Activated CD8-positive, alpha-beta T cell treated with anti-CD3 and anti-CD28 coated beads, Interleukin-2, amount 10 ng/mL, durations not matched to agents 7 days and 5 days (primary cell): ENCODE measurements at regions not wholly inside any gene's neighbourhood (a gene's known extent, or its start where the extent isn't known, plus 50 kb on each side); places are given as distances from the start of the nearest gene placed in this dataset.

ENCODE experiments used
- ATAC-seq: fragments of 150-1000 bp; cut with Tn5 transposase; one replicate; pipeline ENCODE4 v1.10.0; 2021; ENCODE audit warnings: moderate library complexity
- CTCF ChIA-PET: fragments of 350-600 bp; sonication (Branson Sonifier 250); formaldehyde crosslinking; loops from one replicate; lab custom pipeline; 2021; ENCODE audit warnings: antibody characterized with exemption; lab: Charles Lee
- POLR2A ChIA-PET: fragments of 350-600 bp; sonication (Branson Sonifier 250); formaldehyde crosslinking; loops from one replicate; lab custom pipeline; 2021; ENCODE audit warnings: antibody characterized with exemption; lab: Charles Lee
- DNase-seq: peaks from one replicate; pipeline ENCODE4 v3.0.0-alpha.2; 2020
- H3K27ac Mint-ChIP-seq: one replicate; pipeline ENCODE4 v1.8.0; 2021; ENCODE audit warnings: mild to moderate bottlenecking, mixed read lengths
- H3K27me3 Mint-ChIP-seq: one replicate; pipeline ENCODE4 v1.8.0; 2021; ENCODE audit warnings: low read depth, mixed read lengths
- H3K36me3 Mint-ChIP-seq: one replicate; pipeline ENCODE4 v1.8.0; 2021; ENCODE audit warnings: low read depth, mixed read lengths
- H3K4me1 Mint-ChIP-seq: one replicate; pipeline ENCODE4 v1.8.0; 2021; ENCODE audit warnings: low read depth, mixed read lengths
- H3K4me3 Mint-ChIP-seq: one replicate; pipeline ENCODE4 v1.8.0; 2021; ENCODE audit warnings: mild to moderate bottlenecking, mixed read lengths
- H3K9me3 Mint-ChIP-seq: one replicate; pipeline ENCODE4 v1.8.0; 2022; ENCODE audit warnings: mixed read lengths; ENCODE audit not compliant: insufficient read depth

DNA sequence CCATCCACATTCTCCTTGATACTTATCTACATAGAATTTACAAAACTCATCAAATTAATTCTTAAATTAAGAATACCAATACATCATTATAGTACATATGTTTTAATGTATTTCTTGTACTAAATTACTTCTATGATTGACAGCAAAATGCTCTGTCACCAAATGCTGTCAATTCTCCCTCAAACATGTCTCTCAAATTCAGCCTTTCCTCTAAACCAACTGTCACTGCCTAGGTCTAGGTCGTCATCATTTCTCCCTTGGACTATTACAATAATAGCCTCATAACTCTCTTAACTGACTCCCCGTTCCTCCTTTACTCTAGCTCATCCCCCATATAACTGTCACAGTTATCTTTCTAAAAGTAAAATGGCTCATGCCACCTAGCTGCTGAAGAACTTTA, 279.7 kb upstream of the FSTL5 start:
- POLR2A ChIA-PET = no interaction called here
- H3K36me3 Mint-ChIP-seq = no peaks in the 10 kb centered on the region

GRCh38 chr4:162442128-162442527, 278.3 kb upstream of the FSTL5 start:
- ATAC-seq (no peak), DNase-seq (no peak)
- Mint-ChIP-seq H3K9me3 (peaks cover 3% of the 10 kb centered on the region), H3K4me3 (no peak overlapping the region), H3K4me1 (no peaks in the 10 kb centered on the region), H3K36me3 (no peaks in the 10 kb centered on the region), H3K27me3 (no peaks in the 10 kb centered on the region), H3K27ac (no peak overlapping the region)
- POLR2A ChIA-PET = no interaction called here
- CTCF ChIA-PET = no interaction called here

More for the DNA sequence above, 279.7 kb upstream of the FSTL5 start:
- Mint-ChIP-seq H3K4me3 (no peak overlapping the region), H3K4me1 (no peaks in the 10 kb centered on the region), H3K27me3 (no peaks in the 10 kb centered on the region), H3K9me3 (no peaks in the 10 kb centered on the region), H3K27ac (no peak overlapping the region)
- no peak for ATAC-seq
- CTCF ChIA-PET = no interaction called here
- DNase-seq = no peak

DNA sequence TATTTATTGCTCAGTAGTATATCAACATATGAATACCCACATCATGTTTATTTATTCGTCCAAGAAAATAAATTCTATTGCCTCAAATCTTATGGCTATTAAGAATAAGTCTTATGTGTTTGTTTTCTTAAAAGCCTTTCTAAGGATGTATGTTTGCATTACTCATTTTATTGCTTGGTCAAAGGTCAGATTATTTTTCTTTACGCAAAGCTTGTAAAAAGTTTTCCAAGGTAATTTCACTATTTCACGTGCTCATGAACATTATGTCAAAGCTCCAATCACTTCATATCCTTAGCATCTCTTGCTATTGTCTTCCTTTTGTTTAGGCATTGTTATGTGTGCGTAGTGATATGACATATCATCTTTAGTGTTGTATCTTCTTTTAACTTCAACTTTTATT, 258.5 kb upstream of the FSTL5 start:
- ChIA-PET POLR2A (no interaction called here), CTCF (no interaction called here)
- no peak for ATAC-seq
- Mint-ChIP-seq H3K9me3 (no peaks in the 10 kb centered on the region), H3K27ac (no peak overlapping the region), H3K36me3 (no peaks in the 10 kb centered on the region), H3K4me1 (no peaks in the 10 kb centered on the region), H3K27me3 (no peaks in the 10 kb centered on the region), H3K4me3 (no peak overlapping the region)
- DNase-seq = no peak

DNA sequence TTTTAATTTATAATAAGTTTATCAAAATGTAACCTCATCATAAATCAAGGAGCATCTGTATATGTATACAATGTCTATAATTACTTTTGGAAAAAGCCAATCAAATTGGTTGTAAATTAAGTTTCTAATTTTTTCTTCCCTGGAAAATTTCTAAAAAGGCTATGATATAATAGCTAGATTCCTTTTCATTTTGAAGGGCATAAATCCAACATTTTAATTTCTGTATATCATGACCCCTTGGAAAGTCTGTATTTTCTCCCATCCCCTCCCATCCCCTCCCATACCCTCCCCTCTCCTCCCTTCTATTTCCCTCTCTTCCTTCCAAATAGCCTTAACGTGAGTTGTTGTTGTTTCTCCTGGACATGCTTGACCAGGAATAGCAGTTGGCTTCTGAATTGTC, 247.1 kb upstream of the FSTL5 start:
- Mint-ChIP-seq H3K27me3 (no peaks in the 10 kb centered on the region), H3K9me3 (no peaks in the 10 kb centered on the region), H3K4me1 (no peaks in the 10 kb centered on the region), H3K27ac (no peak overlapping the region), H3K4me3 (no peak overlapping the region), H3K36me3 (no peaks in the 10 kb centered on the region)
- ChIA-PET POLR2A (no interaction called here), CTCF (no interaction called here)
- DNase-seq (no peak), ATAC-seq (no peak)

- Mint-ChIP-seq H3K36me3 (no peaks in the 10 kb centered on the region), H3K9me3 (no peaks in the 10 kb centered on the region), H3K4me1 (no peaks in the 10 kb centered on the region), H3K27me3 (no peaks in the 10 kb centered on the region), H3K4me3 (no peak overlapping the region), H3K27ac (no peak overlapping the region)
- CTCF ChIA-PET = no interaction called here
- no peak for DNase-seq
- POLR2A ChIA-PET = no interaction called here
- no peak for ATAC-seq
These were observed 245.2 kb upstream of the FSTL5 start for GRCh38 chr4:162409048-162409447.

- Mint-ChIP-seq H3K27me3 (no peaks in the 10 kb centered on the region), H3K4me3 (no peak overlapping the region), H3K27ac (no peak overlapping the region), H3K36me3 (no peaks in the 10 kb centered on the region), H3K9me3 (no peaks in the 10 kb centered on the region), H3K4me1 (no peaks in the 10 kb centered on the region)
- POLR2A ChIA-PET = no interaction called here
- CTCF ChIA-PET = no interaction called here
- DNase-seq (no peak), ATAC-seq (no peak)
These were observed 244.5 kb upstream of the FSTL5 start for GRCh38 chr4:162408309-162408708.

DNA sequence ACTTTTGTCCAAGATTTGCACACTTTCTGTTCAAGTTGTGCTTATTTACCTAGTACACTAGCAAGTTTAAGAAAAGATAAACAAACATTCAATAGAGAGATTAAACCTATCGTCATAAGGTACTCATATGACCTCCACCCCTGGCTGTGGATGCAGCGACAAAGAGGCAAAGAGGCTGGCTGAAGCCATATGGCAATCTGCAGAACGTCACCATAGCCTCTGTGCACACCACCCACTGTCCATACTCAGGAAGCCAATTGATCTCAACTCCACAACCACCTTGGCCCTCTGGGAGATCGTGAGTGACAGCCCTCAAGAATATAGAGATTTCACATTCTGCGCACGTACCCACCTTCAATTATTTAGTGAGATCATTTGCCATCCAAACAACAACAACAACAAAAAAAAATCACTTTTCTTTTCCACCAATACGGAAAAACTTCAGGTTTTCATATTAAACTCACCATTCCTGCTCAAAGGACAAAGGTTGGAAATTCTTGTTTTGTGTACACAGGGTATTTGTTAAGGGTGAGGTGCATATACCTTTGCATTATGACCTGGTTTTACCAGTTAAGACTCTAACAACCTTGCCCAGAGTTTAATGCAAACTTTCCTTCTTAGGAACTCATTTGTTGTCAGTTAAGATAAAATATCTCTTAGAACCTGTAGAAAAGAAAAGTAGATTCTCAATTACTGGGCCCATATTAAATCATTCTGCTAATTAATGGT, 243.0 kb upstream of the FSTL5 start:
- Mint-ChIP-seq H3K36me3 (no peaks in the 10 kb centered on the region), H3K9me3 (no peaks in the 10 kb centered on the region), H3K4me3 (no peak overlapping the region), H3K4me1 (no peaks in the 10 kb centered on the region), H3K27ac (no peak overlapping the region), H3K27me3 (no peaks in the 10 kb centered on the region)
- ATAC-seq (no peak), DNase-seq (no peak)
- POLR2A ChIA-PET = no interaction called here
- CTCF ChIA-PET = no interaction called here

DNA sequence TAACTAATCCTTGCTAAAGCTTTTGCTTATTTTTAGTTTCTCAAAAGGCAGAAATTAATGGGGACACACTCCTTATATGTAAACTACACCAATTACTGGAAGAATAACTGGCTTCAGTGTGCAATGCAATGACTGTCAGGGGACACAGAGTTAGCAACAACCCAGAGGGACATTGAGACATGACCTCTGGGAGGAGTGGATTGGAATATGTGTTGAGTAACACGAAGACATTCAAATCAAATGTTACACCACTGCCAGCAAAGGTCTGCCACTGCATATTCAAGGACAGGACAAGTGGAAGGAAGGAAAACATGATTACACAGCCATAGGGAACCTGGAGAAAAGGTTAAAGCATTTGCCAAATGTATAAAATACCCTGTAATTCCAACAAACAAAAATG, 240.1 kb upstream of the FSTL5 start:
- Mint-ChIP-seq H3K27ac (no peak overlapping the region), H3K36me3 (no peaks in the 10 kb centered on the region), H3K27me3 (no peaks in the 10 kb centered on the region), H3K4me3 (no peak overlapping the region), H3K4me1 (no peaks in the 10 kb centered on the region), H3K9me3 (peaks cover 7% of the 10 kb centered on the region)
- CTCF ChIA-PET = no interaction called here
- POLR2A ChIA-PET = no interaction called here
- no peak for ATAC-seq
- no peak for DNase-seq

DNA sequence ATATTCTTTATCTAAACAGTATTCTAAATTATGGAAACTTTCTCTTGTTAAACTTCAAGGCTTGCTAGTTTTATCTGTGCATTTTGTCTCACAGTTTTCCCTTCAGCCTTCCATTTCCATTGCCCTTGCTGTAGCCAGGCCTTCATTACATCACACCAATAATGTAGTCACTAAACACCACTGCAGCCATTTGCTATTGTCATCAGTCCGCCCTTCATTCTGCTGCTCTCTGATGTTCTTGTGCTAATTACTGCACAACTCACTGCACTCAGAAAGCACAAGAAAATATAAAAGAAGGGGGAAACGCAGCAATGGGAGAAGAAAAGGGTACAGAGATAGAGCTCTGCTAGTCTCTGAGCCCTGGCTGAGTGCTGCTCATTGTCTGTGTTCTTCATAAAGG, 239.6 kb upstream of the FSTL5 start:
- H3K36me3 Mint-ChIP-seq = no peaks in the 10 kb centered on the region
- H3K4me1 Mint-ChIP-seq = no peaks in the 10 kb centered on the region
- no peak overlapping the region for H3K27ac Mint-ChIP-seq
- ChIA-PET POLR2A (no interaction called here), CTCF (no interaction called here)
- DNase-seq = no peak
- no peaks in the 10 kb centered on the region for H3K27me3 Mint-ChIP-seq
- ATAC-seq = no peak
- H3K4me3 Mint-ChIP-seq = no peak overlapping the region
- H3K9me3 Mint-ChIP-seq = peaks cover 7% of the 10 kb centered on the region

DNA sequence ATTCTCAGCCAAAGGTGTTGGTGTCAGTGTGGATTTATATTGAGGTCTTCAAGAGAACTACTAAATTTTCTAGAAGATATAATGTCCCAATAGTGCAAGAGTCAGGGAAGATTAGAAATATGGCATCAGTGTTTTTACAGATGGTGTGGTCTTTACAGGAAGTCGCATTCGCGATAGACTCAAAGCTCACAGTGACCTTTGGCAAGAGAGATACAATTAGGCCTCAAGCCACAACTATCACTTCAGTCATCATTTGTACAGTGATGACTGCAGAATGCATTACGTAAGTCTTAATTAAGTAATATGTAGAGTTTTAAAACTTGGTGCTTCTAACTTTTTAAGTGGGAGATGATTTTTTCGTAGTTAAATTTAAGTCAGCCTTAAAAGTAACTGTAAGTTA, 237.2 kb upstream of the FSTL5 start:
- H3K4me3 Mint-ChIP-seq = no peak overlapping the region

GRCh38 chr4:162392946-162393345, 229.1 kb upstream of the FSTL5 start:
- DNase-seq (no peak), ATAC-seq (no peak)
- Mint-ChIP-seq H3K27me3 (no peaks in the 10 kb centered on the region), H3K36me3 (no peaks in the 10 kb centered on the region), H3K4me1 (no peaks in the 10 kb centered on the region), H3K9me3 (peaks cover 5% of the 10 kb centered on the region), H3K27ac (no peak overlapping the region), H3K4me3 (no peak overlapping the region)
- CTCF ChIA-PET = no interaction called here
- POLR2A ChIA-PET = no interaction called here

More for the DNA sequence above, 237.2 kb upstream of the FSTL5 start:
- ATAC-seq (no peak), DNase-seq (no peak)
- Mint-ChIP-seq H3K27ac (no peak overlapping the region), H3K4me1 (no peaks in the 10 kb centered on the region), H3K9me3 (peaks cover 7% of the 10 kb centered on the region), H3K36me3 (no peaks in the 10 kb centered on the region), H3K27me3 (no peaks in the 10 kb centered on the region)
- ChIA-PET CTCF (no interaction called here), POLR2A (no interaction called here)

DNA sequence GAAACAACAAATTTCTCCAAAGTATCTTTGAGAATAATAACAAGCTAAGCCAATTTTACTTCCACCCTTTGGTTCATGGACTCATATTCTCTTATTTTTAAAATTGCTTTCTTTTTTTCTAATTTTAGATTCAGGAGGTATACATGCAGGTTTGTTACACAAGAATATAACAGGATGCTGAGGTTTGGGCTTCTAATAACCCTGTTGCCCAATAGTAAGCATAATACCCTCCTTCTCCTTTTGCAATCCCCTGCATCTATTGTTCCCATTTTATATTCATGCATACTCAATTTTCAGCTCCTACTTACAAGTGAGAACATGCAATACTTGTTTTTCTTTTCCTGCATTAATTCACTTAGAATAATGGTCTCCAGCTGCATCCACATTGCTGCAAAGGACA, 202.3 kb upstream of the FSTL5 start:
- Mint-ChIP-seq H3K36me3 (no peaks in the 10 kb centered on the region), H3K27ac (no peak overlapping the region), H3K4me1 (no peaks in the 10 kb centered on the region), H3K4me3 (no peak overlapping the region), H3K9me3 (peaks cover 6% of the 10 kb centered on the region), H3K27me3 (no peaks in the 10 kb centered on the region)
- DNase-seq = no peak
- no peak for ATAC-seq
- POLR2A ChIA-PET = no interaction called here
- CTCF ChIA-PET = no interaction called here

DNA sequence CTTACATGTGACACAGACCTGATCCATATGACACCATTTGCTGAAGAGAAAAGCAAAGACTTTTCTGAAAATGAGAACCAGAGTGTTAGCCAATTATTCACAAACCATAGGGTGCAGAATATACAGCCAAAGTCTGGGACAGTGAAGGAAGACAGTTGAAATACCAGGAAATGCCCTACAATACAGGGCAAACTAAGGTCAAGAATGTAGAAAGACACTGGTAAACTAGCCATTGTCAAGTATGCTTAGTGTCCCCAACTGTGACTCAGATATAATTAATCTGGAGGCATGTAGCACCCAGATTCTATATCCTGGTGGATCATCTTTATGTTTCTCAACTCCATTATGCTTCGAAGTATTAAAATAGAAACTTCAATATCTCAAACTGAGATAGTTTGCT, 200.9 kb upstream of the FSTL5 start:
- no peak for ATAC-seq
- no peaks in the 10 kb centered on the region for H3K27me3 Mint-ChIP-seq
- no peaks in the 10 kb centered on the region for H3K36me3 Mint-ChIP-seq
- ChIA-PET POLR2A (interaction anchor here (0.5 kb wide), 1 partner anchor 51 kb away, joined by 5 read pairs; no protein-coding TSS in a partner anchor), CTCF (no interaction called here)
- H3K4me1 Mint-ChIP-seq = no peaks in the 10 kb centered on the region
- DNase-seq = no peak
- peaks cover 6% of the 10 kb centered on the region for H3K9me3 Mint-ChIP-seq
- no peak overlapping the region for H3K4me3 Mint-ChIP-seq
- no peak overlapping the region for H3K27ac Mint-ChIP-seq
